ENCODE measurements at regions not wholly inside any gene's neighbourhood (a gene's known extent, or its start where the extent isn't known, plus 50 kb on each side); places are given as distances from the start of the nearest gene placed in this dataset.
"Not testable (repeated sequence)": the region's sequence is repeated elsewhere in the genome, so short reads cannot be mapped to it uniquely, and the experiment has no call there.

DNA sequence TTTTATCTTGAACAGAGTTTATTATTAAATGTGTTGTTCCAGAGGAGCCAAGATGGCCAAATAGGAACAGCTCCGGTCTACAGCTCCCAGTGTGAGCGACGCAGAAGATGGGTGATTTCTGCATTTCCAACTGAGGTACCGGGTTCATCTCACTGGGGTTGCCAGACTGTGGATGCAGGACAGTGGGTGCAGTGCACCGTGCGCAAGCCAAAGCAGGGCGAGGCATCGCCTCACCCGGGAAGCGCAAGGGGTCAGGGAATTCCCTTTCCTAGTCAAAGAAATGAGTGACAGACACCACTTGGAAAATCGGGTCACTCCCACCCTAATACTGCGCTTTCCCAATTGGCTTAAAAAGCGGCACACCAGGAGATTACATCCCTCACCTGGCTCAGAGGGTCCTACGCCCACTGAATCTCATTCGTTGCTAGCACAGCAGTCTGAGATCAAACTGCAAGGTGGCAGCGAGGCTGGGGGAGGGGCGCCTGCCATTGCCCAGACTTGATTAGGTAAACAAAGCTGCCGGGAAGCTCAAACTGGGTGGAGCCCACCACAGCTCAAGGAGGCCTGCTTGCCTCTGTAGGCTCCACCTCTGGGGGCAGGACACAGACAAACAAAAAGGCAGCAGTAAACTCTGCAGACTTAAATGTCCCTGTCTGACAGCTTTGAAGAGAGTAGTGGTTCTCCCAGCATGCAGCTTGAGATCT lies 155.2 kb upstream of the KBTBD8 start:
- DNase-seq (ENCODE audit: low read depth, low spot score): not testable (repeated sequence)

DNA sequence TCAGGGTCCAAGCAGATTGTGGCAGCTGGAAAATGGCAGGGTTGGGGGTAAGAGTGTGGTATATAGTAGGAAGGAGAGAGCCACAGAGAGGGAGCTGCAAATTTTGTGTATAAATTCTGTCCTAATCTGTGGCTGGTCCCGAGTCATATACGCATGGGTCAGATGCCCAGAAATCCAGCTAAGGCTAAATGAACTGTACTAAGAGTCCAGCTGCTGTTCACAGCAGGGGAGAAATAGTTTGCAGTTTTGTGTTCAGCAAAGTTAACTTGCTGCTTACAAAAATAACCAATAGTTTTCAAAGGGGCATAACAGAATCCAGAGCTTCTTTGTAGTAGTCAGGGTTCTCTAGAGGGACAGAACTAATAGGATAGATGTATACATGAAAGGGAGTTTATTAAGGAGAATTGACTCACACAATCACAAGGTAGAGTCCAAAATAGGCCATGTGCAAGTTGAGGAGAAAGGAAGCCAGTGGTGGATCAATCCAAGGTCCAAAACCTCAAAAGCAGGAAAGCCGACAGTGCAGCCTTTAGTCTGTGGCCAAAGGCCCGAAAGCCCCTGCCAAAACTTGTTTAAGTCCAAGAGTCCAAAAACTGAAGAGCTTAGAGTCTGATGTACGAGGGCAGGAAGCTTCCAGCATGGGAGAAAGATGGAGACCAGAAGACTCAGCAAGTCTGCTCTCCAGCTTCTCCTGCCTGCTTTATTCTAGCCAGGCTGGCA lies 146.1 kb upstream of the KBTBD8 start:
- no peak for DNase-seq (ENCODE audit: low read depth, low spot score)

DNA sequence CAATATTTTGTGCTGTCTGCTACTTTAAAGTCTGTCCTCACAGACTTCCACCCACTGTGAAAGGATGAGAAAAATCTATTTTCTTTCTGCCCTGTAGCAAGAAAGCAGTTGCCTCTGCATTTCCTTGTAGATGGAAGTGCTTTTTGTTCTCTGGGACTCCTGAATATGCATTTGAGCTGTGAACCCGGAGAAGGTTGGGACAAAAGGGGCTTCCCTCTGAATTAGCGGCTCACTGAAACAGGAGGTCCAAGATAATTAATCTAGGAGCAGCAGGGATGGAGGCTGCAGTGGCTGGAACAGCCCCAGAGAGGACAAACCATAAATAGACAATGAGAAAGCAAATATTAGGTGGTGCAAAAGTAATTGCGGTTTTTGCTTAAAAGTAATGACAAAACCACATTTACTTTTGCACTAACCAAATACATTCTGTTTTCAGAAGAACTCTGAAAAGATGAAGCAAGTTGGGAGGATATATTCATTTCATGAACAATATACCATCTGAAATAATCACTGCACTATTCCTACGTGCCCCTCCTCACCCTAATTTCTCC lies 143.4 kb upstream of the KBTBD8 start:
- no peak for DNase-seq (ENCODE audit: low read depth, low spot score)

DNA sequence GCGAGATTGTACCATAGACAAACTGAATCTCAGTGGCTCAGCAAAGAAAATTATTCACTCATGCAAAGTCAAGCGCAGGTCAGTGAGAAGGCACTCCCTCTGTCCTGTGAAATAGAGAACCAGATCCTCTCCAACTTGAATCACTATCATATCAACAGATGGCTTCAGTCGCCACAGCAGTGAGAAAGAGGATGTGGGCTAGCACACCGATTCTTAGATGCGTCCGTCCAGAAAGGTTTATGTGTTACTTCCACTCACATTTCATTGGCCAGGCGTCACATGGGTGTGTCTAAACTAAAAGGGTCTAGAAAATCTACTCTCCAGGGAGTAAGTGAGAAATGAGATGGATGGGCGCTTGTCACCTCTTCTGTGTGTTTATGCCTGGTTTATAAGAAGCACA lies 141.6 kb upstream of the KBTBD8 start:
- DNase-seq (ENCODE audit: low read depth, low spot score): no peak

DNA sequence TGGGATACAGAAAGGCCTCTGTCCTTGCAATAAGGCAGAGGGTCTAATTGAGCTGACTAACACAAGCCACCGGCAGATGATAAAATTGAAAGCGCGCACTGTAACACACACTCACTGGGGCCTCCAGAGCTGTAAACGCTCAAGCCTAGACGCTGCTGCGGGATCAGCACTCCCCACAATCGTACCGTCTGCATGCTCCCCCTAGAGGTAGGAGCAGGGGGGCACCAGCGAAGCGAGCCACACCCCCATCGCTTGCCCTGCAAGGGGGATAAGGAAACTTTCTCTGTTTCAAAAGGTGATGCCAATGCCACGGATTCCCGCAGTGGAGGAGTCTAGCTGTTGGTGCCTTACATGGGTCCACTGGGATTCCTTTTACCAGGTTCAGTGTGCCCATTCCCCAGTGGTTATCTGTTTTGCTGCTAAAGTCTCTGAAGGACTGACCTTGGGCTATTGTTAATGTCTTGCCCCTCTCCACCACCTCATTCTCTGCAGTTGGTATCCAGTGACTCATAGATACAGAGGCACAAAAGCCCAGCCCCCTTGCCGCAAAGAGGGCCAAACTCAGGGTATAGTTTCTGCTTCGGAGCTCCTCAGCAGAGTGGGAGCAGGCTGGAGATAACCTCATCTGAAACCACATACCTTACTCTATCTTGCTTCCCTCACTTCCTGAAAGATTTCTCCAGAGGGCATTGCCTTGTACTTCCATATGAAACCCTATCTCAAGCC lies 139.3 kb upstream of the KBTBD8 start:
- no peak for DNase-seq (ENCODE audit: low read depth, low spot score)

DNA sequence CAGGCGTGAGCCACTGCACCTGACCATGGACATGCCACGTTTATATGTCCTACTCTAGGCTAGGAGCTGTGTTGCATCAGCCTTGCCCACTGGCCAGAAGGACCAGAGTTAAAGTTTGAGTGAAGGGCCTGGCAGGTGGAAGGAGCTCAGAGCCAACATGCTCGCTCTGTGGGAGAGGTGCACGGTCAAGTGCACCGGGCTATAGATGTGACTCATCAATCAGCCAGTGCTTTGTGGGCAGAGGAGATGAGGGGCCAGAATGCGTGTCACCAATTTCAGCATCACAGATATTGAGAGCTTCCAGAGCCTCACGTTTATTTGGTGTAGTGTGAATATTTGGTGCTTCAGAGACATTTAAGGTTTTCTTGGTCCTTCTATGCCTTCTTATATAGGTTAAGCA lies 137.3 kb upstream of the KBTBD8 start:
- no peak for DNase-seq (ENCODE audit: low read depth, low spot score)

DNA sequence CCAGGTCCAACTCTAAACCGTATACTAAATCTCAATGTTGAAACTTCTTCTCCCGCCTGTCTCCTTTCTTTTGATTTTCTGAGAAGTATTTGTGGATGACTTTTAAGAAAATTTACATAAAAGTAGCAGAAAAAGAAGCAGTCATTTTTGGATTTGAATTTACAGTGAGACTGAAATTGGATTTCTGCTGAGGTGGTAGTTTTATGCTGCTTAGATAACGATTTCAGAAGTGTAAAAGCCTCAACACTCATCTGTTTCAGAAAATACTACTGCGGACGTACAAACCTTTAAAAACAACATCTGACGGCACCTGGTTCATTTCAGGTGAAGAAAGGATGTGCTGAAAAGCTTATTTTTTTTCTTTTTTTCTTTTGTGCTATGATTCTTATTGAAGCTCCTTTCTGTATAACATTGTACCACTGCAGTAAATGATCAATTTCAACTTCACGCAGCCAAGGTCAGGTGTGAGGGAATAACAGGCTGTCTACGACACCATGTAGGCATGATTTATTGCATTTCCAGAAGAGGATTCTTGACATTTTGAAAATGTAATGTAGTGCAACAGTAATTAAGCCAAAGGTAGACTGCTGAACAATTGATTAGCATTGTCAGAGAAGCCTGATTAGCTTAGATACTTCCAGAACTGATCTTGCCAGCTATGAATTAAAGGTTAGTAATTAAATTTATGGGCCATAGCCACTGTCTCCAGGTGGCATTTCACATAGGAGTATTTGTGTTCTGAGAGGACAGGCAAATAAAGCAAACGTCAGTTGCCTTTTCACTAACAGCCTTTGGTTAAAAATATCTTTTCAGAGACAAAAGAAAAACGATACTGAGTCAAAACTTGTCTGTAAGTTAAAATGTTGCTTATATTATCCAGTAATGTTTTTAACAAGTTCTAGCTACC lies 134.6 kb upstream of the KBTBD8 start:
- DNase-seq (ENCODE audit: low read depth, low spot score): no peak

DNA sequence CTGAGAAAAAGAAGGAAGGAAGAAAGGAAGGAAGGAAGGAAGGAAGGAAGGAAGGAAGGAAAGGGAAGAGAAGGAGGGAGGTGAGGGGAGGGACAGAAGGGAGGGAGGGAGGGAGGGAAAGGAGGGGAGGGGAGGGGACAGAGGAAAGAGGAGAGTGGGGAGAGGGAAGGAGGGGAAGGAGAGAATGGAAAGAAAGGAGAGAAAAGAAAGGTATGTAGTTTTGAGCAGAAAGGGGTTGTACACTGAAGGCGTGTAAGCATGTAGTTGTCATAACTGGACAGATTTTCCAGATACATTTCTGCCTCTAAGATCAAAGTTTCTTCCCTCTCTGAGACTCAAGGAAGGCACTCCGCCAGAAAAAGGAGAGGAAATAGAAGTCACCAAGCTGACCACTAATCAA lies 113.4 kb upstream of the KBTBD8 start:
- no peak for DNase-seq (ENCODE audit: low read depth, low spot score)

DNA sequence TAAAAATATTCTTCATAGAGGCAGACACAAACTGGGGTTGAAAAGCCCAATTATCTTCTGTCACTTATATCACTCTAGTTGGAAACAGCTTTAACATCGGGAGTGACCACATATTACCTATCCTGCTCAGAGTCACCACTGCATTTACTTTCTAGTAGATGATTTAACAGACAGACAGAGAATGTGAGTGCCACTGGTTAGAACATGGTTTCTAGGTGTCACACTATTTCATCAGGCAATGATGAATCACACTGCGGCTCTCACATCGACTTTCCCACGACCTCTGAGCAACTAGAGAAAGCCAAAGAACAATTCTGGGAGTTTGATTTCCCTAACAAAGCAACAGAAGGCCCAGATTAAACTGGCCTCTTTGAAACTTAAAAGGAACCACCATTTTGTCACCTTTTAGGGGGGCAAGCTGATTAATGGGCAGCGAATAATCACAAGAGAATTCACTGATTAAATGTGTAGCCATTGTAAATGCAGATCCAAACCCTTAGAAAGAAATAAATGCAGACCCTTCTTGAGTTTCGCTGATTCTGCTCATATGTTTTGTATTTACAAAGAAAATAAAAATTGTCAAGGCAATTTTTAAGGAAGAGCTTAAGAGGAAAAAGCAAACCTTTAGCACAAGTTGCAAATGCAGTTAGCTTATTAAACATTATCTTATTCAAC lies 112.6 kb upstream of the KBTBD8 start:
- DNase-seq (ENCODE audit: low read depth, low spot score): no peak

DNA sequence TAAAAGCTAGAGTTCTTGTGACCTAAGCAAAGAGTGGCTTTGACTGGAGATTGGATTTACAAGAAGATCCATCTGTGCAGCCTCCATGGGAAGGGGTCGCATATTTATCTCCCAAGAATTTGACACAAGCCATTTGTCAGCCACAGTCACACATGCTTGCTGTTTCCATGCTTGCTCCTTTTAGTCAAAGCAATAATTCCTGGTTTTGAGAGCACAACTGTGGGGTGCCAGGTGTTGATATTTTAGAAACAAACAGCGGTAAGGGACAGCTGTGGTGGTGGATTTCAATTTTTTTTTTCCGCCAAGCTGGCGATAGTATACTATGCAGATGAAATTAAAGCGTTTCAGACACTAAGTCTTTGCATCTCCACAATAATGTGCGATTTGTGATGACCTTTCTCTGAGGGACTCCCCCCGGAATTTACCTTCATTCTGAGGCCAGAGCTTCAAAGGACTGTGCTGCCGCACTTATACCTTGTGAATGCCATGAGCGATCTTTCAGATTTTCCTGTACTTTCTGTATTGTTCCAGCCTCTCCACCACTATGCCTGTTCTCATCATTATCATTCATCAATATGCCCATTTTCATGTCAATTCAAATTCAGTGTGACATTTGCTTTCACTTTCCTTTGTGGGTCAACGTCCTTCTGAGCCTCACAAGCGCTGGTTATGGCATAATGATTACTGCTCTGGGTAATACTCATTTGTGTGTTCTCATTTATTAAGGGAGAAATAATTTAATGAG lies 108.2 kb upstream of the KBTBD8 start:
- no peak for DNase-seq (ENCODE audit: low read depth, low spot score)

DNA sequence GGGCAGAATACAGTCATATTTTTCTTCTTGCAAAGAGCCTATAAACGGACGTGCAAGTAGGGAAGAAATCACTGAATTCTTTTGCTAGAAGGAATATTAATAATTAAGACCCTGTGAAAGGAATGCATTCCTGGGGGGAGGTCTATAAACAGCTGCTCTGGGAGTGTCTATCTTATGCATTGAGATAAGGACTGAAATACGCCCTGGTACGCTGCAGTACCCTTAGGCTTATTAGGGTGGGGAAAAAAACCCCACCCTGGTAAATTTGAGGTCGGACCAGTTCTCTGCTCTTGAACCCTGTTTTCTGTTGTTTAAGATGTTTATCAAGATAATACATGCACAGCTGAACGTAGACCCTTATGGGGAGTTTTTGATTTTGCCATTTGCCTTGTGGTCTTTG lies 100.0 kb upstream of the KBTBD8 start:
- DNase-seq (ENCODE audit: low read depth, low spot score): no peak

DNA sequence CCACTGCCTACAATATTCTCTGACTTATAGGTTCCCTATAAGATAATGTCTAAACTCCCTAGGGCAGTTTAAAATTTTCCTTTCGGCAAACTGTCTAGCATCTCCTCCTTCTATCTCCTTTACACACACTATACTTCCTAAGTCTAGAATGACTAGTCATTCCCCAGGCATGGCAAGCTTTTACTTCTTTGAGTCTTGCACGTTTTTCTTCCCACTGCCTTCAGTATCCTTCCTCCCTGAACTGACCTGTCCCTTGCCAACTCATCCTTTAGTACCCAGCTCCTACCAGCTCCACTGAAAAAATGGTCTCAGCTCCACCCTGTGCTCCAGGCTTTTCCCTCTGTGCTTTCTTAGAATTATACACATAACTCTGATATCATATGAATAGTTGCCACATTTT lies 93.8 kb upstream of the KBTBD8 start:
- DNase-seq (ENCODE audit: low read depth, low spot score): no peak

DNA sequence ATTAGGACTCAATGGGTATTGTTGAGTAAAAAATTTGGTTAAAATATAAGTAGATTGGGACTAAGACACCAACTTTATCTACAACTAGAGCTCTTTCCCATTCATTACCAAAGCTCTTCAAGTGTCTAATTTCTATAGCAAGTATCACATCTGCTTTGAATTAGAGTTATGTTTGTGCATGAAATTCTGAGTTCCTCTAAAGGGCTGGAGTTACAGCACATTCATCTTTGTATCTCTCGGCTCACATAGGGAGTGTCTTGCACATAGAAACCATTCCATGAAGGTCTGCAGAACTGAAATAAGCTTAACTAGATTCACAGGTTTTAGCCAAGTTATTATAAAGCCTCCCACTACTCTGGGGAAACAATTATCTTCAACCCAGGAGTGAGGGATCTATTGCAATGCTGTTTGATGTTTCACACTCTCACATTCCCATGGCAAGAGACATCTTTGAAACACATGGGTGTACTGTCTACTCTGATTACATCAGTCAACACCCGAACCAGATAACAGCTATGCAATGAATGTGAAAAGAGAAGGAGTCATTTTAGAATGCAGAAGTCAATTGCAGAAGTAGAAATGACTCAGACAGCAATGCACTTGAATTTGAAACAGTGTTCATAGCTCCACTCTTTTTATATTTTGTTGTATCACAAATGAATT lies 93.1 kb upstream of the KBTBD8 start:
- no peak for DNase-seq (ENCODE audit: low read depth, low spot score)

DNA sequence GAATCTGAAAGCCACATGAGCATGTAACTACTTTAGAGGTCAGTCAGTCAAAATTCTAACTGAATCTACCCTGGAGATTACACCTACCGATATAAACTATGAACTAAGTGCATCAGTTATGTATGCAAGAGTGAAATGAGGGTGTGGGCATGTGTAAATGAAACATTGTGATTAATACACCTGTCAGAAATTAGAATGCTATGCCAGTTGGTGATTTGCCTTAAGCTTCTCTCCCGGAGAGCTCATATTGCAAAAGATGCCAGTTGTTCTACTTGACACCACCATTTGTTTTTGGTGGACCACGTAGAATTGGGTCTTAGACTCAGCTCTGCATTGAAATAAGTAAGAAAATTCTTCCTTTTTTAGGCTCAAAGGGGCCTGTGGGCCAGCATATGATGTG lies 91.0 kb upstream of the KBTBD8 start:
- DNase-seq (ENCODE audit: low read depth, low spot score): no peak

DNA sequence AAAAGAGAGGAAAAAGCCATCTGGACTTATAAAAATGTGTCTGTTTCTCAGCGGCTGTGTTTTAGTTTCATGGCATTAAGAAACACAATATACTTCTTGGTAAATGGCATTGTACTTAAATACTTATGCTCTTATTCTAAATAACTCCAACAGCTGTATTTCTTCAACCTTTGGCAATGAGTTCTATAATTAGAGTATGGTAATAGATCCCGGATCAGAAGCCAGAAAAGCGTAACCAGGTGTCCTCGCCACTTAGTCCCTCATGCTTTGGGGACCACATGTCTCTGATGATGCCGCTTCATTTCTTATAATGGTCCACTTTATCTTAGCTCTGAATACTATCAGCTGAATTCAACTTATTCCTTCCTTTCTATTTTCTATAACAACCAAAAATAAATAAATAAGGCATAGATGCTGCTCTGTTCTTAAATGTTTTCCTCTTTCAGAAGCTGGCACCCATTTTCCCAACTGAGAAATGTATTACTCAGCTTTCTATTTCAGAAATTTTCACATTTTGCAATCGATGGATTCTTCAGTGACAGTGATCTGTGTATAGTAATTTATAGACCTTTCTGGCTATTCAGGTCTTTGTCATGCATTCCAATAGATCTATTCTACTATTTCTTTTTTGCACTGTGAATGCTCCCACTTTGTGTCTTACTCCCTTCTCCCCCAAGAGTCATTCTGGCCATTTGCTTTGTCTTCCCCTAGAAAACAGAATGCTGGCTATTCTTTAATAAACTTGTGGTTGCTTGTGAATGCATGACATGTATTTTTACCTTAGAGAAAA lies 87.6 kb upstream of the KBTBD8 start:
- no peak for DNase-seq (ENCODE audit: low read depth, low spot score)

DNA sequence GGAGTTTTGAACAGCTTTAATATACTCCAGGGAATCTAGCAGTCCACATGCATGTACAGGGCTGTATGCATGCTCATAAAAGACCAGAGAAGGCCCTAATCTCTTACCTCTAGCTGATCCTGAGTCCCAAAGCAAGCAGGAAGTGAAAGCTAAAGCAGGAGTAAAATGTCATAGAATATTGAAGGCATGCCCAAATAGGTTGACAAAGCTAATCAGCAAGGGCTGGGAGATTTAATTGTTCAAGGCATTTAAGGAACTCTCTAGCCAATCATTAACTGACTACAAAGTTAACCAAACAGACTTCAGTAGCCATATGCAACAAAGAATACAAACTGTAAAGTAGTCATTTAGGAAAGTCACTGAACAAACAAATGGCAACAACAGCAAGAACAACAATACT lies 85.8 kb upstream of the KBTBD8 start:
- no peak for DNase-seq (ENCODE audit: low read depth, low spot score)

DNA sequence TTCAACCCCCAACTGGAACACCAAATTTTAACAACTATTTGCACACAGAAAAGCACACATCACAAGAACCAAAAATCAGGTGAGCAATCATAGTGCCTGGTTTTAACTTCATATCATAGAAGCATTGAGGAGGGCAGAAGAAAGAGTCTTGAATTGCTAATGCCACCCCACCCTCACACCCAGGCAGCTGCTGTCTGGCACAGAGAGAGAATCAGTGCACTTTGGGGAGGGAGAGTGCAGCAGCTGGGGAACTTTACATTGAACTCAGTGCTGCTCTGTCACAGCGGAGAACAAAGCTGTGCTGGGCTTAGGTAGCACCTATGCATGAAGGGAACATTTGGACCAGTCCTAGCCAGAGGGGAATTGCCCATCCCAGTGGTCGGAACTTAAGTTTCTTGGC lies 76.0 kb upstream of the KBTBD8 start:
- DNase-seq (ENCODE audit: low read depth, low spot score): no peak

DNA sequence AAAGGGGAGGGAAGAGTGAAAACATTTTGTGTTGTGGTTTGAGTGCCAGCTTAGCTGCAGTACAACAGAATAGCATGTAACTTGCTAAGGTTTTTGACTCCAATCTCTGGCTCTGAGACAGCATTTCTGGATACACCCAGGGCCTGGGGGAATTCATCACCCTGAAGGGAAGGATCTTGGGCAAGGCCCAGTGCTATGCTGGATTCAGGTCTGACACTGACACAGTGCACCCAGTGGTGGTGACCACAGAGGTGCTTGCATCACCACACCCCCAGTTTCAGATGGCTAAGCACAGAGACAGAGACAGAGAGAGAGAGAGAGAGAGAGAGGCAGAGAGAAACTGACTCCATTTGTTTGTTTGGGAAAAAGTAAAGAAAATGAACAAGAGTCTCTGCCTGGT lies 74.1 kb upstream of the KBTBD8 start:
- DNase-seq (ENCODE audit: low read depth, low spot score): no peak

DNA sequence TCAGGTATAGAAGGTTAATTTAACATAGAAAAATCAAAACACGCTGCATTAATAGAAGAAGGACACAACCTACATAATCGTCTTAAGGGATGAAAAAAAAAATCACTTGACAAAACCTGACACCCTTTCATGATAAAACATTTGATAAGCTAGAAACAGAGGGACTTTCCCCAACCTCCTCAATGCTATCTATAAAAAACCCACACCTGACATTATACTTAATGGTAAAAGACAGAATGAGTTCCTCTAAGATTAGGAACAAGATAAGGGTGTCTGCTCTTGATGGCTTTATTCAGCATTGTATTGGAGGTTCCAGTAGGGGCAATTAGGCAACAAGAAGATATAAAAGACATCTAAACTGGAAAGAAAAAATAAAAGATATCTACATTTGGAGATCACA lies 69.9 kb upstream of the KBTBD8 start:
- DNase-seq (ENCODE audit: low read depth, low spot score): no peak

All from activated CD4-positive, CD25-positive, alpha-beta regulatory T cell treated with anti-CD3 and anti-CD28 coated beads, Interleukin-2, amount 50 U/mL, for 16 hours (primary cell).